AG04449 (cell line): ENCODE measurements at regions not wholly inside any gene's neighbourhood (a gene's known extent, or its start where the extent isn't known, plus 50 kb on each side); places are given as distances from the start of the nearest gene placed in this dataset.

ENCODE experiments used
- CTCF ChIA-PET: fragments of 350-600 bp; formaldehyde crosslinking; extraction: SDS; loops from one replicate; lab custom pipeline; 2021; ENCODE audit warnings: antibody characterized with exemption; lab: Yijun Ruan, JAX
- POLR2A ChIA-PET: fragments of 400-600, 350-600 bp; formaldehyde crosslinking; extraction: SDS; loops from one replicate; lab custom pipeline; 2020; ENCODE audit warnings: antibody characterized with exemption, inconsistent platforms; lab: Yijun Ruan, JAX
- DNase-seq: peaks from one replicate; pipeline ENCODE4 v3.0.0-alpha.2; 2010; ENCODE audit warnings: low read depth, low spot score
- H3K4me3 ChIP-seq: 2 replicates; pipeline ENCODE4 v1.5.1; 2011; ENCODE audit warnings: low read depth, mild to moderate bottlenecking, control low read depth, low read length
- TF ChIP-seq, protein P1 (sequence below): IDR thresholded peaks from one replicate; pipeline ENCODE4 v1.5.1; 2011; ENCODE audit warnings: mild to moderate bottlenecking, moderate library complexity, low read length, control low read depth, inconsistent platforms; ENCODE audit not compliant: insufficient read depth; ENCODE audit errors: missing control alignments

GRCh38 chr18:44047585-44047984 lies 633.1 kb upstream of the SETBP1 start:
- H3K4me3 ChIP-seq = no peak overlapping the region
- DNase-seq = no peak
- ChIA-PET POLR2A (no interaction called here), CTCF (no interaction called here)
- TF ChIP-seq, protein P1, sequence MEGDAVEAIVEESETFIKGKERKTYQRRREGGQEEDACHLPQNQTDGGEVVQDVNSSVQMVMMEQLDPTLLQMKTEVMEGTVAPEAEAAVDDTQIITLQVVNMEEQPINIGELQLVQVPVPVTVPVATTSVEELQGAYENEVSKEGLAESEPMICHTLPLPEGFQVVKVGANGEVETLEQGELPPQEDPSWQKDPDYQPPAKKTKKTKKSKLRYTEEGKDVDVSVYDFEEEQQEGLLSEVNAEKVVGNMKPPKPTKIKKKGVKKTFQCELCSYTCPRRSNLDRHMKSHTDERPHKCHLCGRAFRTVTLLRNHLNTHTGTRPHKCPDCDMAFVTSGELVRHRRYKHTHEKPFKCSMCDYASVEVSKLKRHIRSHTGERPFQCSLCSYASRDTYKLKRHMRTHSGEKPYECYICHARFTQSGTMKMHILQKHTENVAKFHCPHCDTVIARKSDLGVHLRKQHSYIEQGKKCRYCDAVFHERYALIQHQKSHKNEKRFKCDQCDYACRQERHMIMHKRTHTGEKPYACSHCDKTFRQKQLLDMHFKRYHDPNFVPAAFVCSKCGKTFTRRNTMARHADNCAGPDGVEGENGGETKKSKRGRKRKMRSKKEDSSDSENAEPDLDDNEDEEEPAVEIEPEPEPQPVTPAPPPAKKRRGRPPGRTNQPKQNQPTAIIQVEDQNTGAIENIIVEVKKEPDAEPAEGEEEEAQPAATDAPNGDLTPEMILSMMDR = no peak

- no peak for DNase-seq
- POLR2A ChIA-PET = no interaction called here
- CTCF ChIA-PET = no interaction called here
- no peak overlapping the region for H3K4me3 ChIP-seq
- TF ChIP-seq, protein P1 = no peak
Observed at GRCh38 chr18:44048435-44048834, 632.3 kb upstream of the SETBP1 start.

GRCh38 chr18:44048846-44049245 lies 631.8 kb upstream of the SETBP1 start:
- TF ChIP-seq, protein P1 = no peak
- CTCF ChIA-PET = no interaction called here
- no peak for DNase-seq
- no peak overlapping the region for H3K4me3 ChIP-seq
- POLR2A ChIA-PET = no interaction called here

DNA sequence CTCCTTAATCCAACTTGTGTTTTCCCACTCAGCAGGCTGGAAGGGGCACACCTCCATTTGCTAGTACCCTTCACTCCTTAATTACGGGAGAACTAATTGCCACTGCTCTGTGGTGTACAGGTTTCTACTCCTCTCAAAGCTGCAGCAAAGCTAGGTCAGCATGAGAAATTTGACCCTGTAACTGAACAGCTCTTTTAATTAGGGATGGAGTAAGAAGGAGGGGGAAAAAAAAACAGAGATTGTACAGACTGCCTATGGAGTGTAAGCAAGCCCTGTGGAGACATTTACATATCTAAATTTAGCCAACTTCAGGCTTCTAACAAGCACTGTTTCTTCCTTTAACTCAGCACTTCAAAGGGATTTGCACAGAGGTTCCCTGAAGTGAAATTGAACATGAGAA lies 629.7 kb upstream of the SETBP1 start:
- no peak overlapping the region for H3K4me3 ChIP-seq
- DNase-seq = no peak
- ChIA-PET CTCF (no interaction called here), POLR2A (no interaction called here)
- TF ChIP-seq, protein P1 = no peak

DNA sequence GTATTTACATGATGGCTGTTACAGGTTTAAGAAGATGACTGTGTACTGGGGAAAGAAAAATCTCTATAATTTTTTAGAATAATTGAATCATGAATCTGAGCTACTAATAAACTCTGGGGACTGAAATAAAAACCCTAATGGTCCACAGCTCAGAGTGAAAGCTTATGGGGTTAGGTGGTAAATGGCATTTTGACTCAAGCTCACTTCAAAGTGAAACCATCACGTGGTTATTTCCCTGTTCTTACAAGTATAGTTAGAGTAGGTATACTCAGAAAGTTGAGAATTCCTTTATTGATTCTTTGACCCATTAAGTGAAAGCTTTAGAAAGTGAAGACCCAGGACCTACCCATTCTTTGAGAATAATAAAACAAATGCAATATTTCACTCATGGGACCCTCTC lies 626.2 kb upstream of the SETBP1 start:
- CTCF ChIA-PET = no interaction called here
- POLR2A ChIA-PET = no interaction called here
- TF ChIP-seq, protein P1 = no peak
- no peak overlapping the region for H3K4me3 ChIP-seq
- DNase-seq = no peak

DNA sequence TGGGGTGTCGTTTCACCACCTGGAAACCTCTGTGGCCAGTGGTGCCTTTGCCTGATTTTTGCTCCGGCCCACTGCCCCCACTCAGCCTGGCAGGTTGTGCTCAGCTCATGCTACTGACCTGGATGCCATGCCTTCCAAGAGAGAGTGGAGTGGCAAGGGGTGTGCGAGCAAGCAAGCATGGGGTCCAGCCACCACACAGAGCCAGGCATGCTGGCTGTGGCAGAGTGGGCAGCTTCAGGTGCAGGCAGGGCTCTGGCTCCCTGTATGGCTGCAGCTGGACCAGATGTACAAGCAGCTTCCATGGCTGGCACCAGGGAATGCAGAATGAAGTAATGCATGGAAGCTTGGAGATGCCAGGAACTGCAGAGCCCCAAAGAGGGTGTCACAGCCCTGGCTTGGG lies 620.5 kb upstream of the SETBP1 start:
- H3K4me3 ChIP-seq = no peak overlapping the region
- TF ChIP-seq, protein P1 = no peak
- ChIA-PET POLR2A (no interaction called here), CTCF (no interaction called here)
- no peak for DNase-seq
